Chondrocyte (in vitro differentiated cells): ENCODE measurements at regions not wholly inside any gene's neighbourhood (a gene's known extent, or its start where the extent isn't known, plus 50 kb on each side); places are given as distances from the start of the nearest gene placed in this dataset.

Experiments used
- DNase-seq: peaks from one replicate; pipeline ENCODE4 v3.0.0; 2021; ENCODE audit warnings: mixed read lengths, low spot score
- H3K27ac Mint-ChIP-seq: one replicate; pipeline ENCODE4 v1.8.0; 2021; ENCODE audit warnings: mild to moderate bottlenecking, moderate library complexity, mixed read lengths; ENCODE audit not compliant: unreplicated experiment
- H3K27me3 Mint-ChIP-seq: 2 replicates; pipeline ENCODE4 v1.8.0; 2021; ENCODE audit warnings: low read depth, mixed read lengths
- H3K36me3 Mint-ChIP-seq: 2 replicates; pipeline ENCODE4 v1.8.0; 2021; ENCODE audit warnings: low read depth, mixed read lengths
- H3K4me1 Mint-ChIP-seq: 2 replicates; pipeline ENCODE4 v1.8.0; 2021; ENCODE audit warnings: low read depth, mild to moderate bottlenecking, mixed read lengths
- H3K4me3 Mint-ChIP-seq: one replicate; pipeline ENCODE4 v1.8.0; 2021; ENCODE audit warnings: mild to moderate bottlenecking, moderate library complexity, mixed read lengths; ENCODE audit not compliant: unreplicated experiment
- H3K9me3 Mint-ChIP-seq: 2 replicates; pipeline ENCODE4 v1.8.0; 2021; ENCODE audit warnings: low read depth, mixed read lengths
- CTCF ChIP-seq: fragments of 200-600 bp; sonication (generic); IDR thresholded peaks from 2 replicates; pipeline ENCODE4 v1.5.0; 2021; ENCODE audit warnings: antibody characterized with exemption, mild to moderate bottlenecking, moderate library complexity

GRCh38 chr4:177770776-177771175, 328.5 kb upstream of the AGA start:
- Mint-ChIP-seq H3K27ac (no peak overlapping the region), H3K27me3 (peaks cover 4% of the 10 kb centered on the region), H3K4me3 (no peak overlapping the region), H3K4me1 (no peaks in the 10 kb centered on the region), H3K36me3 (no peaks in the 10 kb centered on the region), H3K9me3 (no peaks in the 10 kb centered on the region)
- TF ChIP-seq CTCF: no peak
- no peak for DNase-seq

GRCh38 chr4:177771645-177772044, 329.4 kb upstream of the AGA start:
- DNase-seq: no peak
- H3K36me3 Mint-ChIP-seq: no peaks in the 10 kb centered on the region
- TF ChIP-seq CTCF: no peak
- H3K4me1 Mint-ChIP-seq: no peaks in the 10 kb centered on the region
- H3K27ac Mint-ChIP-seq: no peak overlapping the region
- H3K9me3 Mint-ChIP-seq: no peaks in the 10 kb centered on the region
- H3K4me3 Mint-ChIP-seq: no peak overlapping the region
- H3K27me3 Mint-ChIP-seq: peaks cover 4% of the 10 kb centered on the region

- no peaks in the 10 kb centered on the region for H3K9me3 Mint-ChIP-seq
- H3K36me3 Mint-ChIP-seq: no peaks in the 10 kb centered on the region
- H3K27ac Mint-ChIP-seq: no peak overlapping the region
- H3K27me3 Mint-ChIP-seq: peaks cover 7% of the 10 kb centered on the region
- DNase-seq: no peak
- H3K4me1 Mint-ChIP-seq: no peaks in the 10 kb centered on the region
- no peak overlapping the region for H3K4me3 Mint-ChIP-seq
- no peak for TF ChIP-seq CTCF
Measured at GRCh38 chr4:177778623-177779022, 336.4 kb upstream of the AGA start.

- Mint-ChIP-seq H3K4me3 (no peak overlapping the region), H3K4me1 (no peaks in the 10 kb centered on the region), H3K36me3 (no peaks in the 10 kb centered on the region), H3K27ac (no peak overlapping the region), H3K9me3 (peaks cover 7% of the 10 kb centered on the region), H3K27me3 (peaks cover 1% of the 10 kb centered on the region)
- DNase-seq: no peak
- TF ChIP-seq CTCF: no peak
Measured at GRCh38 chr4:177785000-177785399, 342.8 kb upstream of the AGA start.

GRCh38 chr4:177789610-177790009, 347.4 kb upstream of the AGA start:
- DNase-seq: no peak
- Mint-ChIP-seq H3K27ac (no peak overlapping the region), H3K4me3 (no peak overlapping the region), H3K4me1 (no peaks in the 10 kb centered on the region), H3K27me3 (peaks cover 5% of the 10 kb centered on the region), H3K9me3 (peaks cover 7% of the 10 kb centered on the region), H3K36me3 (no peaks in the 10 kb centered on the region)
- no peak for TF ChIP-seq CTCF
